HL-60 (cell line): ENCODE measurements at regions not wholly inside any gene's neighbourhood (a gene's known extent, or its start where the extent isn't known, plus 50 kb on each side); places are given as distances from the start of the nearest gene placed in this dataset.

ENCODE experiments used
- DNase-seq, 2 experiments: peaks; one replicate each; pipeline ENCODE4 v3.0.0-alpha.2; 2010 to 2020; ENCODE audit warnings: low read depth in 1 of 2, low spot score in 1 of 2
- H3K27ac ChIP-seq: fragments of 250-450 bp; sonication (Bioruptor Pico); replicated peaks from 2 replicates; pipeline ENCODE4 v1.5.1; 2020; ENCODE audit warnings: mild to moderate bottlenecking, moderate library complexity
- H3K27me3 ChIP-seq: fragments of 250-450 bp; sonication (Bioruptor Pico); 2 replicates; pipeline ENCODE4 v1.5.1; 2021; ENCODE audit warnings: mild to moderate bottlenecking, moderate library complexity; ENCODE audit not compliant: insufficient read depth, poor library complexity, severe bottlenecking
- H3K4me3 ChIP-seq: replicated peaks from 2 replicates; pipeline ENCODE4 v1.5.1; 2011; ENCODE audit warnings: mild to moderate bottlenecking, control low read depth, low read length; ENCODE audit not compliant: insufficient read depth
- CTCF ChIP-seq: IDR thresholded peaks from one replicate; pipeline ENCODE4 v1.5.1; 2011; ENCODE audit warnings: low read length, control low read depth, inconsistent platforms; ENCODE audit not compliant: insufficient read depth
- GABPA ChIP-seq: IDR thresholded peaks from 2 replicates; pipeline ENCODE4 v1.6.1; 2012; ENCODE audit warnings: low read depth
- POLR2AphosphoS5 ChIP-seq: IDR thresholded peaks from 2 replicates; pipeline ENCODE4 v1.6.1; 2012; ENCODE audit warnings: low read depth
- REST ChIP-seq: IDR thresholded peaks from 2 replicates; pipeline ENCODE4 v1.6.1; 2012; ENCODE audit warnings: low read depth; ENCODE audit not compliant: insufficient replicate concordance
- SPI1 ChIP-seq: IDR thresholded peaks from 2 replicates; pipeline ENCODE4 v1.6.1; 2012; ENCODE audit warnings: low read depth, mild to moderate bottlenecking, borderline replicate concordance

- DNase-seq: no peak
- TF ChIP-seq SPI1: no peak
- no peak for TF ChIP-seq POLR2AphosphoS5
- no peak for TF ChIP-seq REST
- no peak for TF ChIP-seq GABPA
- no peak for TF ChIP-seq CTCF
- H3K27me3 ChIP-seq: no peaks in the 10 kb centered on the region
- no peak overlapping the region for H3K4me3 ChIP-seq
- no peak overlapping the region for H3K27ac ChIP-seq
Measured at GRCh38 chr18:67919316-67919715, 402.8 kb upstream of the DSEL start.

DNA sequence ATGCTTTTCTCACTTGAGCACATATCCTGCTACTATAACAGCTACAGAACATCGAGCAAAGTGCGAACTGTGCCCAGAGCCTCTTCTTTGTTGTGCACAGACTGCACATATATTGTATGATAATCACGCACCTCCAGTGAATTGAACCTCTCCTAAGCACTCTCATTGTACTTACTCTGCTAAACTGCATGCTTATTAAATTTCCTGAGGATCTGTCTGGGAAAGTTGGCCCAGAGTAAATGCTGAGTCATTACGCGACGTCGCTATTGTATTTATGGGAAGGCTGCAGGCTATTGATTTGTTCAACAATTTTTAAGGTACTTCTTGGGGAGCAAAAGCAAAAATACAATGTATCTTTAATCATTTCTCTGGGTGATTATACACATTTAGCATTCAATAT is 399.6 kb upstream of the DSEL start:
- no peaks in the 10 kb centered on the region for H3K27me3 ChIP-seq
- no peak overlapping the region for H3K27ac ChIP-seq
- TF ChIP-seq REST (no peak), CTCF (no peak), SPI1 (no peak), GABPA (no peak), POLR2AphosphoS5 (no peak)
- no peak for DNase-seq
- no peak overlapping the region for H3K4me3 ChIP-seq

DNA sequence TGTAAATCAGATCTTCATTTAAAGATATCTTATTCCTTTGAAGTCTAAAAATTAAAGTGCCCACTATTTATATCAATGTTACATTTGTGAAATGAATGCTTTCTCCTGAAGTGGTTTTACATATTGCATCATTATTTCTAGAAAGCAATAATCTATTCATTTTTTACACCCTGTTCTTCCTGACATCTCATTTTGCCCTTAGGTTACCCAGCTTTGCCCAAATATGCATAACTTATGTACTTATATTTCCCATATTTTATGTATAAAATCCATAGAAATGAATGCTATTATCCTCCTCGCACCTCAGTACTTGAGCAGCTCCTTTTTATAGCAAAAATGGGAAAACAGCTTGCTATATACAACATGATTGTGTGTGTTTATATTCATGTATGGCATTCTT is 396.5 kb upstream of the DSEL start:
- no peak for TF ChIP-seq SPI1
- Histone ChIP-seq H3K27me3 (no peaks in the 10 kb centered on the region), H3K4me3 (no peak overlapping the region), H3K27ac (no peak overlapping the region)
- no peak for DNase-seq

GRCh38 chr18:67901573-67901972 is 385.1 kb upstream of the DSEL start:
- Histone ChIP-seq H3K4me3 (no peak overlapping the region), H3K27me3 (no peaks in the 10 kb centered on the region), H3K27ac (no peak overlapping the region)
- DNase-seq: no peak
- no peak for TF ChIP-seq CTCF
- no peak for TF ChIP-seq REST
- no peak for TF ChIP-seq SPI1
- TF ChIP-seq POLR2AphosphoS5: no peak
- no peak for TF ChIP-seq GABPA
